ENCODE measurements at regions not wholly inside any gene's neighbourhood (a gene's known extent, or its start where the extent isn't known, plus 50 kb on each side); places are given as distances from the start of the nearest gene placed in this dataset.

GRCh38 chr11:121842192-121842585 lies 273.8 kb downstream of the BLID start:
- H3K36me3 ChIP-seq (ENCODE audit: insufficient read depth, low read depth, low read length) = no peaks in the 10 kb centered on the region
- peaks cover 8% of the 10 kb centered on the region for H3K4me1 ChIP-seq (ENCODE audit: insufficient read depth, low read length)
- H3K4me3 ChIP-seq (ENCODE audit: low read length) = no peak overlapping the region
- H3K27me3 ChIP-seq (ENCODE audit: insufficient read depth, low read length) = no peaks in the 10 kb centered on the region
- no peaks in the 10 kb centered on the region for H3K9me3 ChIP-seq (ENCODE audit: insufficient read depth, low read depth, low read length)
- H3K9ac ChIP-seq (ENCODE audit: low read depth, low read length) = no peak overlapping the region
- H3K27ac ChIP-seq (ENCODE audit: low read length) = no peak overlapping the region

- Histone ChIP-seq H3K9ac (ENCODE audit: low read depth, low read length) (no peak overlapping the region), H3K4me3 (ENCODE audit: low read length) (no peak overlapping the region), H3K4me1 (ENCODE audit: insufficient read depth, low read length) (peaks cover 8% of the 10 kb centered on the region), H3K9me3 (ENCODE audit: insufficient read depth, low read depth, low read length) (no peaks in the 10 kb centered on the region), H3K27me3 (ENCODE audit: insufficient read depth, low read length) (no peaks in the 10 kb centered on the region), H3K27ac (ENCODE audit: low read length) (no peak overlapping the region), H3K36me3 (ENCODE audit: insufficient read depth, low read depth, low read length) (no peaks in the 10 kb centered on the region)
Measured at GRCh38 chr11:121841487-121842191, 274.4 kb downstream of the BLID start.

- Histone ChIP-seq H3K4me1 (ENCODE audit: insufficient read depth, low read length) (peaks cover 8% of the 10 kb centered on the region), H3K4me3 (ENCODE audit: low read length) (no peak overlapping the region), H3K27me3 (ENCODE audit: insufficient read depth, low read length) (no peaks in the 10 kb centered on the region)
Measured at GRCh38 chr11:121839781-121840180, 276.2 kb downstream of the BLID start.

GRCh38 chr11:121838571-121838970 lies 277.4 kb downstream of the BLID start:
- H3K4me1 ChIP-seq (ENCODE audit: insufficient read depth, low read length) = peaks cover 8% of the 10 kb centered on the region
- H3K27ac ChIP-seq (ENCODE audit: low read length) = no peak overlapping the region
- no peak overlapping the region for H3K4me3 ChIP-seq (ENCODE audit: low read length)
- H3K27me3 ChIP-seq (ENCODE audit: insufficient read depth, low read length) = no peaks in the 10 kb centered on the region
- H3K9ac ChIP-seq (ENCODE audit: low read depth, low read length) = no peak overlapping the region
- no peaks in the 10 kb centered on the region for H3K36me3 ChIP-seq (ENCODE audit: insufficient read depth, low read depth, low read length)
- H3K9me3 ChIP-seq (ENCODE audit: insufficient read depth, low read depth, low read length) = no peaks in the 10 kb centered on the region; the same call in 1 of the 2 replicates

More at GRCh38 chr11:121839781-121840180, 276.2 kb downstream of the BLID start:
- no peaks in the 10 kb centered on the region for H3K36me3 ChIP-seq (ENCODE audit: insufficient read depth, low read depth, low read length)
- H3K9me3 ChIP-seq (ENCODE audit: insufficient read depth, low read depth, low read length) = no peaks in the 10 kb centered on the region; the same call in 1 of the 2 replicates
- no peak overlapping the region for H3K9ac ChIP-seq (ENCODE audit: low read depth, low read length)
- H3K27ac ChIP-seq (ENCODE audit: low read length) = no peak overlapping the region

- no peaks in the 10 kb centered on the region for H3K4me1 ChIP-seq (ENCODE audit: insufficient read depth, low read length)
- H3K4me3 ChIP-seq (ENCODE audit: low read length) = no peak overlapping the region
- H3K36me3 ChIP-seq (ENCODE audit: insufficient read depth, low read depth, low read length) = no peaks in the 10 kb centered on the region
- H3K27me3 ChIP-seq (ENCODE audit: insufficient read depth, low read length) = no peaks in the 10 kb centered on the region
- H3K9ac ChIP-seq (ENCODE audit: low read depth, low read length) = no peak overlapping the region
- H3K9me3 ChIP-seq (ENCODE audit: insufficient read depth, low read depth, low read length) = no peaks in the 10 kb centered on the region; the same call in 1 of the 2 replicates
- no peak overlapping the region for H3K27ac ChIP-seq (ENCODE audit: low read length)
Measured at GRCh38 chr11:121833970-121834369, 282.0 kb downstream of the BLID start.

GRCh38 chr11:121829159-121829643 lies 286.8 kb downstream of the BLID start:
- Histone ChIP-seq H3K27ac (ENCODE audit: low read length) (no peak overlapping the region), H3K27me3 (ENCODE audit: insufficient read depth, low read length) (no peaks in the 10 kb centered on the region), H3K9ac (ENCODE audit: low read depth, low read length) (no peak overlapping the region), H3K4me3 (ENCODE audit: low read length) (no peak overlapping the region), H3K4me1 (ENCODE audit: insufficient read depth, low read length) (no peaks in the 10 kb centered on the region), H3K9me3 (ENCODE audit: insufficient read depth, low read depth, low read length) (no peaks in the 10 kb centered on the region), H3K36me3 (ENCODE audit: insufficient read depth, low read depth, low read length) (no peaks in the 10 kb centered on the region)

- Histone ChIP-seq H3K9ac (ENCODE audit: low read depth, low read length) (no peak overlapping the region), H3K4me3 (ENCODE audit: low read length) (no peak overlapping the region), H3K27ac (ENCODE audit: low read length) (no peak overlapping the region), H3K4me1 (ENCODE audit: insufficient read depth, low read length) (no peaks in the 10 kb centered on the region), H3K27me3 (ENCODE audit: insufficient read depth, low read length) (no peaks in the 10 kb centered on the region), H3K36me3 (ENCODE audit: insufficient read depth, low read depth, low read length) (no peaks in the 10 kb centered on the region), H3K9me3 (ENCODE audit: insufficient read depth, low read depth, low read length) (peaks cover 17% of the 10 kb centered on the region)
Measured at GRCh38 chr11:121814962-121815361, 301.1 kb downstream of the BLID start.

GRCh38 chr11:121814296-121814695 lies 301.7 kb downstream of the BLID start:
- H3K9me3 ChIP-seq (ENCODE audit: insufficient read depth, low read depth, low read length) = peaks cover 17% of the 10 kb centered on the region
- no peak overlapping the region for H3K9ac ChIP-seq (ENCODE audit: low read depth, low read length)
- no peaks in the 10 kb centered on the region for H3K4me1 ChIP-seq (ENCODE audit: insufficient read depth, low read length)
- no peaks in the 10 kb centered on the region for H3K27me3 ChIP-seq (ENCODE audit: insufficient read depth, low read length)
- H3K27ac ChIP-seq (ENCODE audit: low read length) = no peak overlapping the region
- H3K36me3 ChIP-seq (ENCODE audit: insufficient read depth, low read depth, low read length) = no peaks in the 10 kb centered on the region
- H3K4me3 ChIP-seq (ENCODE audit: low read length) = no peak overlapping the region

GRCh38 chr11:121810291-121810690 lies 305.7 kb downstream of the BLID start:
- Histone ChIP-seq H3K9me3 (ENCODE audit: insufficient read depth, low read depth, low read length) (peaks cover 13% of the 10 kb centered on the region; the same call in 1 of the 2 replicates), H3K9ac (ENCODE audit: low read depth, low read length) (no peak overlapping the region), H3K27me3 (ENCODE audit: insufficient read depth, low read length) (no peaks in the 10 kb centered on the region), H3K4me3 (ENCODE audit: low read length) (no peak overlapping the region), H3K4me1 (ENCODE audit: insufficient read depth, low read length) (peaks cover 10% of the 10 kb centered on the region; the same call in 1 of the 2 replicates), H3K36me3 (ENCODE audit: insufficient read depth, low read depth, low read length) (no peaks in the 10 kb centered on the region), H3K27ac (ENCODE audit: low read length) (no peak overlapping the region)

- Histone ChIP-seq H3K36me3 (ENCODE audit: insufficient read depth, low read depth, low read length) (no peaks in the 10 kb centered on the region), H3K27ac (ENCODE audit: low read length) (no peak overlapping the region), H3K9ac (ENCODE audit: low read depth, low read length) (no peak overlapping the region), H3K27me3 (ENCODE audit: insufficient read depth, low read length) (no peaks in the 10 kb centered on the region), H3K4me1 (ENCODE audit: insufficient read depth, low read length) (peaks cover 12% of the 10 kb centered on the region; the same call in 1 of the 2 replicates), H3K4me3 (ENCODE audit: low read length) (no peak overlapping the region), H3K9me3 (ENCODE audit: insufficient read depth, low read depth, low read length) (peaks cover 13% of the 10 kb centered on the region; the same call in 1 of the 2 replicates)
Measured at GRCh38 chr11:121808096-121808495, 307.9 kb downstream of the BLID start.

GRCh38 chr11:121807051-121807450 lies 309.0 kb downstream of the BLID start:
- Histone ChIP-seq H3K27me3 (ENCODE audit: insufficient read depth, low read length) (no peaks in the 10 kb centered on the region), H3K4me3 (ENCODE audit: low read length) (no peak overlapping the region), H3K4me1 (ENCODE audit: insufficient read depth, low read length) (peaks cover 23% of the 10 kb centered on the region; the same call in 1 of the 2 replicates), H3K36me3 (ENCODE audit: insufficient read depth, low read depth, low read length) (no peaks in the 10 kb centered on the region), H3K9ac (ENCODE audit: low read depth, low read length) (no peak overlapping the region), H3K9me3 (ENCODE audit: insufficient read depth, low read depth, low read length) (peaks cover 3% of the 10 kb centered on the region; the same call in 1 of the 2 replicates), H3K27ac (ENCODE audit: low read length) (no peak overlapping the region)

GRCh38 chr11:121802542-121802941 lies 313.5 kb downstream of the BLID start:
- Histone ChIP-seq H3K9me3 (ENCODE audit: insufficient read depth, low read depth, low read length) (no peaks in the 10 kb centered on the region; the same call in 1 of the 2 replicates), H3K4me3 (ENCODE audit: low read length) (peak overlapping the region; percentile 58), H3K27ac (ENCODE audit: low read length) (peak overlapping the region; percentile 24), H3K9ac (ENCODE audit: low read depth, low read length) (peak overlapping the region; percentile 84; the same call in 1 of the 2 replicates), H3K4me1 (ENCODE audit: insufficient read depth, low read length) (peaks cover 31% of the 10 kb centered on the region; the same call in 1 of the 2 replicates), H3K36me3 (ENCODE audit: insufficient read depth, low read depth, low read length) (no peaks in the 10 kb centered on the region), H3K27me3 (ENCODE audit: insufficient read depth, low read length) (no peaks in the 10 kb centered on the region)

Measured in iPS-20b (cell line).